K562 (cell line): ENCODE measurements at regions not wholly inside any gene's neighbourhood (a gene's known extent, or its start where the extent isn't known, plus 50 kb on each side); places are given as distances from the start of the nearest gene placed in this dataset.
A peak's percentile ranks its signal among the peaks of the same experiment; 100 is the strongest.

Source experiments
- ATAC-seq: fragments of 200-7000 bp; cut with Tn5 transposase; 3 replicates; pipeline ENCODE4 v1.9.1; 2020; ENCODE audit warnings: moderate library complexity
- BruUV-seq: library from RNA; stranded (reverse); fragments of 400-500 nt; replicated peaks from 2 replicates; lab custom pipeline; 2021; lab: Mats Ljungman, UMichigan
- CTCF ChIA-PET: fragments of 300-600 bp; formaldehyde crosslinking; extraction: SDS; loops from one replicate; lab custom pipeline; 2021; ENCODE audit warnings: low intra/inter-chr PET ratio; lab: Yijun Ruan, JAX
- POLR2A ChIA-PET: fragments of 300-600, 350-650 bp; sonication (Branson Sonifier 250); formaldehyde crosslinking; extraction: SDS; loops from one replicate; lab custom pipeline; 2021; ENCODE audit warnings: antibody characterized with exemption, inconsistent platforms; lab: Yijun Ruan, JAX
- DNase-seq, 4 experiments: peaks; one replicate each; pipeline versions ENCODE4 v3.0.0 to v3.0.0-alpha.2; 2011 to 2018; ENCODE audit warnings: low spot score in 3 of 4, mixed read lengths in 3 of 4; ENCODE audit errors: extremely low read depth in 1 of 4
- FAIRE-seq: peaks from 2 replicates; lab custom pipeline; 2011; peaks lifted over from hg19 to GRCh38; lab: Jason Lieb, UNC
- H2AFZ ChIP-seq: 2 replicates; pipeline ENCODE4 v1.6.0; 2011; ENCODE audit warnings: low read depth, low read length, control low read depth, inconsistent platforms
- H3K27ac ChIP-seq: fragments of 200-600 bp; 3 replicates; pipeline ENCODE4 v1.8.0; 2011; ENCODE audit warnings: low read depth, mild to moderate bottlenecking, control low read depth, inconsistent platforms, low read length, moderate library complexity, mixed read lengths; ENCODE audit errors: extremely low read depth
- H3K27me3 ChIP-seq, 2 experiments: fragments of 300-600 bp in 1 of 2; 2 replicates in 1 of 2; 3 replicates in 1 of 2; pipeline versions ENCODE4 v1.6.0 to v1.8.0; 2011; ENCODE audit warnings: inconsistent platforms in 2 of 2, low read length in 2 of 2, mild to moderate bottlenecking in 1 of 2, mixed read lengths in 1 of 2, moderate library complexity in 1 of 2; ENCODE audit not compliant: control insufficient read depth in 2 of 2, insufficient read depth in 2 of 2
- H3K36me3 ChIP-seq: fragments of 300-600 bp; 3 replicates; pipeline ENCODE4 v1.8.0; 2011; ENCODE audit warnings: mild to moderate bottlenecking, low read length, inconsistent platforms; ENCODE audit not compliant: control insufficient read depth, insufficient read depth
- H3K4me1 ChIP-seq, 2 experiments: fragments of 200-600 bp in 1 of 2; replicated peaks in 1 of 2; 2 replicates in 1 of 2; 3 replicates in 1 of 2; pipeline versions ENCODE4 v1.5.1 to v1.8.0; 2011; ENCODE audit warnings: inconsistent platforms in 2 of 2, low read length in 2 of 2, mild to moderate bottlenecking in 1 of 2, mixed read lengths in 1 of 2, moderate library complexity in 1 of 2; ENCODE audit not compliant: control insufficient read depth in 2 of 2, insufficient read depth in 2 of 2
- H3K4me2 ChIP-seq: 2 replicates; pipeline ENCODE4 v1.6.1; 2011; ENCODE audit warnings: low read length, control low read depth, inconsistent platforms, mixed read lengths; ENCODE audit not compliant: insufficient read depth
- H3K4me3 ChIP-seq: fragments of 200-600 bp; sonication (generic), shearing (Covaris generic); 2 replicates; pipeline ENCODE4 v1.5.1; 2016; ENCODE audit warnings: control low read depth, inconsistent platforms
- H3K79me2 ChIP-seq: fragments of 200-600 bp; 3 replicates; pipeline ENCODE4 v1.8.0; 2011; ENCODE audit warnings: low read length, inconsistent platforms; ENCODE audit not compliant: control insufficient read depth, insufficient read depth
- H3K9ac ChIP-seq, 2 experiments: 2 replicates each; pipeline versions ENCODE4 v1.6.0 to v1.6.1; 2011; ENCODE audit warnings: low read depth in 2 of 2, low read length in 2 of 2, control low read depth in 1 of 2, inconsistent platforms in 1 of 2, mild to moderate bottlenecking in 1 of 2, mixed read lengths in 1 of 2; ENCODE audit not compliant: insufficient read depth in 1 of 2
- H3K9me1 ChIP-seq: one replicate; pipeline ENCODE4 v1.6.0; 2011; ENCODE audit warnings: inconsistent platforms, mild to moderate bottlenecking, low read length, moderate library complexity; ENCODE audit not compliant: control insufficient read depth, insufficient read depth
- H3K9me3 ChIP-seq: replicated peaks from 2 replicates; pipeline ENCODE4 v1.5.1; 2011; ENCODE audit warnings: low read depth, low read length, inconsistent platforms; ENCODE audit not compliant: control insufficient read depth, insufficient read depth
- H4K20me1 ChIP-seq: replicated peaks from 2 replicates; pipeline ENCODE4 v1.6.1; 2011; ENCODE audit warnings: low read length, inconsistent platforms, mixed read lengths; ENCODE audit not compliant: control insufficient read depth, insufficient read depth
- CREBBP ChIP-seq: IDR thresholded peaks from one replicate; pipeline ENCODE4 v1.6.1; 2012; ENCODE audit warnings: low read depth, mild to moderate bottlenecking, control low read depth, inconsistent platforms, low read length
- CTCFL ChIP-seq: IDR thresholded peaks from 2 replicates; pipeline ENCODE4 v1.6.1; 2011; ENCODE audit warnings: borderline replicate concordance, low read depth, mild to moderate bottlenecking, moderate library complexity, low read length; ENCODE audit not compliant: insufficient read depth, poor library complexity, severe bottlenecking
- E4F1 ChIP-seq: fragments of 250-450 bp; sonication (Bioruptor Pico); IDR thresholded peaks from 2 replicates; pipeline ENCODE4 v1.5.0; 2021; ENCODE audit warnings: mild to moderate bottlenecking, borderline replicate concordance
- HDAC1 ChIP-seq, 2 experiments: fragments of 450-650 bp; IDR thresholded peaks; 2 replicates each; pipeline ENCODE4 v1.6.1; 2016 to 2017; ENCODE audit warnings: inconsistent platforms in 1 of 2, mild to moderate bottlenecking in 1 of 2, moderate library complexity in 1 of 2
- MECOM ChIP-seq: fragments of 250-450 bp; sonication (Bioruptor Pico); IDR thresholded peaks from 2 replicates; pipeline ENCODE4 v1.8.0; 2022; ENCODE audit warnings: inconsistent platforms
- PRDM10 ChIP-seq: fragments of 450-650 bp; IDR thresholded peaks from 2 replicates; pipeline ENCODE4 v1.6.1; 2018; ENCODE audit not compliant: partially characterized antibody
- SIN3B ChIP-seq: fragments of 450-650 bp; IDR thresholded peaks from 2 replicates; pipeline ENCODE4 v1.6.1; 2017; ENCODE audit warnings: low read depth, mild to moderate bottlenecking, moderate library complexity
- TFAM ChIP-seq: fragments of 250-450 bp; sonication (Bioruptor Pico); conservative IDR thresholded peaks from 2 replicates; pipeline ENCODE4 v1.5.0; 2021; ENCODE audit warnings: mild to moderate bottlenecking, moderate library complexity
- ZMIZ1 ChIP-seq, 2 experiments: fragments of 150-350 bp in 1 of 2; IDR thresholded peaks; 2 replicates each; pipeline ENCODE4 v1.6.1; 2012 to 2016; ENCODE audit warnings: low read depth in 2 of 2, low read length in 2 of 2, mild to moderate bottlenecking in 1 of 2, moderate library complexity in 1 of 2
- WGBS: fragments of 100-300 bp; shearing (Covaris generic); methylation state at CpG from one replicate; pipeline ENCODE4 v1.1.6; 2016; ENCODE audit warnings: low coverage, mixed read lengths; ENCODE audit not compliant: insufficient coverage; ENCODE audit errors: missing lambda C conversion rate; 5-methylcytosine and 5-hydroxymethylcytosine counted together
- in situ Hi-C: fragments of 300-500 bp; cut with MboI; formaldehyde crosslinking; loops from 4 replicates; pipeline ENCODE4 v1.15.0; 2018; ENCODE audit warnings: inconsistent platforms, mixed read lengths
- intact Hi-C: fragments of 100-400 bp; cut with micrococcal nuclease; formaldehyde crosslinking; loops from 2 replicates; pipeline ENCODE4 v1.14.2; 2022

GRCh38 chr11:44446366-44446762, 119.1 kb upstream of the CD82 start:
- Histone ChIP-seq H2AFZ (peak overlapping the region; percentile 33; the same call in 1 of the 2 replicates), H3K36me3 (no peaks in the 10 kb centered on the region), H3K4me2 (no peak overlapping the region), H3K27ac (no peak overlapping the region), H4K20me1 (no peaks in the 10 kb centered on the region), H3K79me2 (no peaks in the 10 kb centered on the region), H3K4me3 (no peak overlapping the region), H3K9me3 (no peaks in the 10 kb centered on the region), H3K4me1 (peaks cover 2 to 3% of the 10 kb centered on the region in 2 experiments; a peak in 3 of 5 replicates), H3K9ac (no peak overlapping the region), H3K27me3 (peaks cover 4 to 24% of the 10 kb centered on the region in 2 experiments; a peak in 2 of 5 replicates), H3K9me1 (no peaks in the 10 kb centered on the region)
- ChIA-PET POLR2A (interaction anchor here (0.5 to 1.0 kb wide), 2 partner anchors 14 to 37 kb away, joined by 4 read pairs; no protein-coding TSS in a partner anchor), CTCF (no interaction called here)
- no TSS peak for BruUV-seq
- ATAC-seq (peak; percentile 38), FAIRE-seq (no peak), DNase-seq (no peak)
- 8% methylated on average over 7 of the region's 7 CpGs for WGBS
- intact Hi-C loops, result no loop called here
- in situ Hi-C loops, result no loop called here
- no peak for TF ChIP-seq CTCFL
- no peak for TF ChIP-seq MECOM (CRISPR knock-in tag)
- no peak for TF ChIP-seq PRDM10
- no peak for TF ChIP-seq HDAC1 (IDR thresholded peaks at IDR 0.05)
- TF ChIP-seq ZMIZ1 (IDR thresholded peaks at IDR 0.05; ENCODE audit: low read depth in 2 of 2, low read length in 2 of 2), result no peak
- TF ChIP-seq E4F1, result no peak
- TF ChIP-seq CREBBP, result no peak
- TF ChIP-seq SIN3B, result no peak
- TF ChIP-seq TFAM (CRISPR knock-in tag), result no peak
